NCI-H146 treated with DMSO at 0.1 percent for 48 hours (cell line): ENCODE measurements at regions not wholly inside any gene's neighbourhood (a gene's known extent, or its start where the extent isn't known, plus 50 kb on each side); places are given as distances from the start of the nearest gene placed in this dataset.
A peak's percentile ranks its signal among the peaks of the same experiment; 100 is the strongest.
"Not testable (repeated sequence)": the region's sequence is repeated elsewhere in the genome, so short reads cannot be mapped to it uniquely, and the experiment has no call there.

Source experiments
- DNase-seq: peaks from one replicate; lab custom pipeline; 2025; ENCODE audit not compliant: unreplicated experiment; lab: John Stamatoyannopoulos, UW

DNA sequence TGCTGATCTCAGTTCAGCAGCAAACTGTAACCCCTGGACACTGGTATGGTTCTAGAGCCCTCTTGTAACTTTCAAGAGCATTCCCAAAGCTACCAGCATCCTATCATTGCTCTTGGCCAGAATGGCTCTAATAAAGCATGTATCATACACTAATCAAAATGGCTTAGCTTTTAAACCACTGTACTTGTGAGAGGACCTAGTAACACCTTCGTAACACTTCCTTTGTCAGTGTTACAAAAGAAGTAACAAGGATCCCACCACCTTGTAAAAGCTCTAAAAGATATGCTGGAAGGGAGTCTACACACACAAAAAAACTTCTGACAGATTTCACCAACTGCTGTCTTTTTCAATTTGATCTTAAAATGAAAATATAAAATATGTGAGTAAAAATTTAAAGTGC lies 144.7 kb downstream of the ALOX5 start:
- no peak for DNase-seq

DNA sequence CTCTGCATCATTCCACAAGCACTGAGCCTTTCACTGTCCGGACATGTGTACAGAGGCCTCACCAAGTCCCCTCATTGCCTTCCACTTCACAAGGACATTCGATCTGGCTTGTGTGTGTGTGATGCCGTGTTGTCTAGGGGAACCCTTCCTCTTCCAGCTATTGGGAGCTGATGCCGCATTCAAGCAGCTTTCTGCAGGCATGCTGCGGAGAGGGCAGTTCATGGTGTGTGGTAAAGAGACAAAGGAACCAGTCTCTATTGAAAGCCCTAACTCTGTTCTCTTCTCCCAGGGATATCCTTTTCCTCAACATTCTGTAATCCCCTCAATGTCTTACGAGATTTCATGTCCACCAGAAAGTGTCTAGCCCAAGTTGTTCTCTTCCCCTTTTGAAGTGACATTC lies 141.6 kb downstream of the ALOX5 start:
- DNase-seq: no peak

DNA sequence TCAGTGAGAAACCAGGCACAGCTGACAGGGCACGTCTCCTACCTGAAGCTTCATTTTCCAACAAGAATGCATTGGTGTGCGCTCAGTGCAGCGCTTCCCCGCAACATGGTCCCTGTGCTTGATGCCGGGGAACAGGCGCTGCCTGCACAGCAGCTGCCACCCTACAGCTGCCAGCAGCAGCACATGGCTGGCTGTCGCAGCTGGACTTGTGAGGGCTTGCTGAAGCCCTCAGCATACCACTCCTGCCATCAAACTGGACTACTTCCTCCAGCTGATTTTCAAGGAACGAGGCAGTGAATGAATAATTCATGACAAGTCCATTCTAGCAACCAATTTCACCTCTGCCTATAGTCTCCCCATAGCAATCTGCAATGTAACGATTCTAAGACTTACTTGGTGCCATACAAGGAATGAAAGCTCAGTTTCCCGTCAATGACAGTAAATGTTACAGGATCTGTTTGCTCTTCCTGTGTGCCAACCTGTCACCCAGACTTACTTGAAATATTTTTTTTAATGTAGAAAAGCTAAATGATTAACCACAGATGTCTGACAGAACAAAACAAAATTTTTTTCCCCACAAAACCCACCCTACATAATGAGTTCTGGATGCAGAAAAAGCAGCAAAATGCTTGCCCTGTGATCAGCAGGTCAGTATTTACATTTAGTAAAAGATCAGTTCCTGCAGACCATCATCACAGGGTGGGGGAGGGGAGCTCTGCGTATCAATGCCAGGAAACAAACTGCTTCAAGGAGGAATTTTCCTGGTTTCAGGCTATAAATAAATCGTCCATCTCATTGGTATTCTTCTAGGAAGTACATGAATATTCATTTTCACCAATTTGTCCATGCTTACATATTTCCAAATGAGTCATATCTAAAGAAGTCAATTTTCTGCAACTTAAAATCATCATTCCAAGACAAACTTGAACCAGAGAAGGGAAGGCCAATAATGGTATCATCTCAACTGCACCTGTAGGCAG lies 140.6 kb downstream of the ALOX5 start:
- DNase-seq: no peak

DNA sequence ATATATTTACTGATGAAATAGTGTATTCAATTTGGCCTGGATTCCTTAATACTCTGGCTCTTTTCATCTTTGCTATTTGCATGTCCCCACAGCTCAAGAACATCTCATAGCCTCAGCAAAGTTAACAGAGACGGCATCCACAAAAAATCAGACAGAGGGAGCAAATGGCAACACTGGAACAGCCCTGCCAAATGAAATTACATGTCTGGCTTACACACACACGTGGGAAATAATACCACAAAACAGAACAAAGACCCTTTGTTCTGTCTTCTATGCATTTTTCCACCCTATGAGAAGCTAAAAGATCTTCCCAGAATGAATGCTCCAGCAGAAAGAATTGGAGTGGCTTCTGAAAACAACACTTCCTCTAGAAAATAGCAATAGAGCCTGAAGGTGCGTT lies 139.5 kb downstream of the ALOX5 start:
- DNase-seq: no peak

DNA sequence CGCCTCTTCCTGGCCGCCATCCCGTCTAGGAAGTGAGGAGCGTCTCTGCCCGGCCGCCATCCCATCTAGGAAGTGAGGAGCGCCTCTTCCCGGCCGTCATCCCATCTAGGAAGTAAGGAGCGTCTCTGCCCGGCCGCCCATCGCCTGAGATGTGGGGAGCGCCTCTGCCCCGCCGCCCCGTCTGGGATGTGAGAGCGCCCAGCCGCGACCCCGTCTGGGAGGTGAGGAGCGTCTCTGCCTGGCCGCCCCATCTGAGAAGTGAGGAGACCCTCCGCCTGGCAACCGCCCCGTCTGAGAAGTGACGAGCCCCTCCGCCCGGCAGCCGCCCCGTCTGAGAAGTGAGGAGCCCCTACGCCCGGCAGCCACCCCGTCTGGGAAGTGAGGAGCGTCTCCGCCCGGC lies 137.9 kb downstream of the ALOX5 start:
- not testable (repeated sequence) for DNase-seq

DNA sequence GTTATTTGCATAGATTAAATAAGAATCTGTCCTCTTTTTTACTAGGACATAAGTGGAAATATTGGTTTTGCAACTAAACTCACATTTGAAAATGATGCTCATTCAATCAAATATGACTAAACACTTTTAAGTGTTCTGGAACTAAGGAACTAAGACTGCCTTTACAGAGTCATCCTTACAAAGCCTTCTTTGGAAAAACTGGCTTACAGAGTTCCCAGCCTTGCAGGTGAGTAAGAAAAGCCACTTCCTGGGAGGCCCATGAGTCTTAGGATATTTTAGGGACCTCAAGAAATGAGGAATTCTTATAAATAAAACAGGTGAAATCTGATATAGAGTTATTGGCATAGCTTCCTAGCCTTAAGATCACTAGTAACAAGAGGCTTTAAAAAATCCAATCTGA lies 135.5 kb downstream of the ALOX5 start:
- no peak for DNase-seq

DNA sequence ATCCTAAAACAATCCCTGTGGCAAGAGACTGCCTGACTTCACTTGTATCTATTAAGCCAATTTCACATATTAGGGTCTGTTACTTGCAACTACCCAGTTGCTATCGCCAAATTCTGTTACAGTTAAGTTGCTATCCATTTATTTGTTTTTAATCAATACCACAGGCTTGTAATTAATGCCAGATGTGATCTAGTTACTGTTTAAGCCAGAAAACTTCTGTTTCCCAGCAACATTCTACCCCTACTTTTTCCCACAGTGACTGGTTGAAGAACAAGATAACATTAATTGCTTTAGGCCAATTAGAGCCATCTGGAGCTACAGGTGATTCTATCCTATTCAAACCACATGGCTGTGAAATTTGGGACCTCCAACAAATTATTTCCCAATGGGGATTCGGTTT lies 131.3 kb downstream of the ALOX5 start:
- peak; percentile 53 for DNase-seq

DNA sequence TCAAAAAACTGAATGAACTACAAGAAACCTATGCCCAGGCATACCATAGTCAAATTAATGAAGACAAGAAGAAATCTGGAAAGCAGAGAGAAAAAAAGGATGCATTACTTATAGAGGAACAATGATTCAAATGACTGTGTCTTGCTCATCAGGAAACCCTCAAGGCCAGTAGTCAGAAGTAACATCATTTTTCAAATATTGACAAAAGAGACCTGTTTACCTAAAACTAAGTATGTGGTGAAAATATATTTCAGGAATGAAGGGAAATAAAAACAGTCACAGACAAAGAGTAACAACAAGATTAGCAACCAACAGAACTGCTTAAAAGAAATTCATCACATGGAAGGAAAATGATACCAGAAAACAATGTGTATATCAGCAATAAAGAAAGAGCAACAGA lies 128.4 kb downstream of the ALOX5 start:
- no peak for DNase-seq

DNA sequence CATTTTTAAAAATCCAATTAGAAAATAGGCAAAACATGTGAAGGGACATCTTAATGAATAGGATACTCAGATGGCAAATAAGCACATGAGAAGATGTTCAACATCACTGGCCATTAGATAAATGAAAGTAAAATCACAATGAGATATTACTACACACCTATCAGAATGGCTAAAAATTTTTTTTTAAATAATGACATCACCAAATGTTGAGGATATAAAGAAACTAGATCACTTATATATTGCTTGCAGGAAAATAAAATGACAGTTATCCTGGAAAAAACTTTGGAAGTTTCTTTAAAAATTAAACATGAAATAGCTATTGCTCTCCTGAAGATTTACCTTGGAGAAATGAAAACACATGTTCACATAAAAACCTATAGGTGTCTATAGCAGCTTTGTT lies 127.8 kb downstream of the ALOX5 start:
- DNase-seq: no peak

DNA sequence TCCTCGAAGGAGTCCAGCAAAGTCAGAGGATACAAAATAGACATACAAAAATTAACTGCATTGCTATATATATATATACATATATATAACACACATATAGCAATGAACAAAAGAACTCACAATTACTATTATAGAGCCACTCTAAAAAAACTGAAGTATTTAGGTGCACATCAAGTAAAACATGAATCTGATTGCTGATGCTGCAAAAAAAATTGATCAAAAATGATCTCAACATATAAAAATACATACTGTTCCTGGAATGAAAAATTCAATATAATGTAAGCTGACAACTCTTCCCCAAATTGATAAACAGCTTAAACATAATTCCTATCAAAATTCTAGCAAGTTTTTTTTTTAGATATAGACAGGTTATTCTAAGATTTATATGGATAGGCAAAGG lies 126.8 kb downstream of the ALOX5 start:
- DNase-seq: no peak

DNA sequence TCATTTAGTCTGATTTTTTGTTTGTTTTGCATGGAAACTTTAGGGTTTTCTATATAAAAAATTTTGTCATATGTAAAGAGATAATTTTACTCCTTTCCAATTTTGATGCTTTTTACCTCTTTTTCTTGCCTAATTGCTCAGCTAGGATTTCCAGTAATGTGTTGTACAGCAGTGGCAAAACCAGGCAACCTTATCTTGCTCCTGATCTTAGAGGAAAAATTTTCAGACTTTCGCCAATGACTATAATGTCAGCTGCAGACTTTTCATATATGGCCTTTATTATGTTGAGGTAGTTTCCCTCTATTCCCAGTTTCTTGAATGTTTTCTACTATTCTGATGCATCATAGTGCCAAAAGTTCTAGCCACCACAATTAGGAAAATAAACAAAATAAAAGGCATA lies 126.3 kb downstream of the ALOX5 start:
- no peak for DNase-seq

DNA sequence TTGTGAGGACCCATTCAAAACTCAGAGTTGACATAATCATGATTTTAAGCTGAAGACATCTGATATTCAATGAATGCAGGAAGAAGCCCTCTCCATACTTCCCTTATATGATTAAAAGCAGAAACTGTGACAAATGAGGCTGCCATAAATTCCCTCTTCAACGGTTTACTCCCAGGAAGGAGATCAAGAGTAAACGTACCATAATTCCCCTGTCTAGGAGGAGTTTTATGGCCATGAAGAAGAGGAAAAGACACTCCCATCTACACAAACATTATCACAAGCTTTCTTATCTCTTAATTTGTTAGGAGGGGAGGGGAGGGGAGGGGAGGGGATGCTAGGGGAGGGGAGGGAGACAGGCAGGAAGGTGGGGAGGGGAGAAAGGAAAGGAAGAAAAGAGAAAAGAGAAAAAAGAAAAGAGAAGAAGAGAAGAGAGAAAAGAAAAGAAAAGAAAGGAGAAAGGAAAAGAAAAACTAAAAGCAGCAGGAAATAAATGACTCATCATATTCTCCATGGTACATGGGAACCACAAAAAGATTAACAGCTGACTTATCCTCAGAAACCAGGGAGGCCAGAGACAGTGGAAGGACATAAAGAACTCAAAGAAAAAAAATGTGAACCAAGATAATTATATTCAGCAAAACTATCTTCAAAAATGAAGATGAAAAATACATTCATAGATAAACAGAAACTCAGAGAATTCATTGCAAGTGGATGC lies 121.6 kb downstream of the ALOX5 start:
- no peak for DNase-seq
